Loucy (cell line): ENCODE measurements at regions not wholly inside any gene's neighbourhood (a gene's known extent, or its start where the extent isn't known, plus 50 kb on each side); places are given as distances from the start of the nearest gene placed in this dataset.

Source experiments
- H2AFZ ChIP-seq: fragments of 200-600 bp; sonication (generic); 2 replicates; pipeline ENCODE4 v1.6.0; 2016; ENCODE audit warnings: antibody characterized with exemption, mild to moderate bottlenecking, low read length, moderate library complexity
- H3F3A ChIP-seq: fragments of 200-600 bp; 2 replicates; pipeline ENCODE4 v1.6.0; 2016; ENCODE audit warnings: antibody characterized with exemption, low read depth, mild to moderate bottlenecking
- H3K27me3 ChIP-seq: fragments of 200-600 bp; sonication (generic); 2 replicates; pipeline ENCODE4 v1.6.1; 2014; ENCODE audit warnings: low read length, mild to moderate bottlenecking; ENCODE audit not compliant: insufficient read depth, poor library complexity, severe bottlenecking
- H3K36me3 ChIP-seq: fragments of 200-600 bp; sonication (generic); 2 replicates; pipeline ENCODE4 v1.6.1; 2016; ENCODE audit warnings: low read length; ENCODE audit not compliant: insufficient read depth
- H3K4me1 ChIP-seq: fragments of 200-600 bp; sonication (generic); 2 replicates; pipeline ENCODE4 v1.5.1; 2014; ENCODE audit warnings: low read length, mild to moderate bottlenecking; ENCODE audit not compliant: insufficient read depth, poor library complexity, severe bottlenecking
- H3K4me2 ChIP-seq: fragments of 200-600 bp; sonication (generic); 2 replicates; pipeline ENCODE4 v1.6.0; 2014; ENCODE audit warnings: antibody characterized with exemption, low read length, low read depth, mild to moderate bottlenecking; ENCODE audit not compliant: poor library complexity, severe bottlenecking
- H3K4me3 ChIP-seq: fragments of 200-600 bp; sonication (generic); 2 replicates; pipeline ENCODE4 v1.5.1; 2014; ENCODE audit warnings: low read length, mild to moderate bottlenecking, mixed read lengths; ENCODE audit not compliant: poor library complexity, severe bottlenecking
- H3K79me2 ChIP-seq: fragments of 200-600 bp; sonication (generic); 2 replicates; pipeline ENCODE4 v1.6.1; 2014; ENCODE audit warnings: low read length; ENCODE audit not compliant: insufficient read depth
- H3K9ac ChIP-seq: fragments of 200-600 bp; sonication (generic); 2 replicates; pipeline ENCODE4 v1.6.0; 2014; ENCODE audit warnings: mild to moderate bottlenecking, low read depth, low read length, moderate library complexity; ENCODE audit not compliant: poor library complexity, severe bottlenecking
- H3K9me2 ChIP-seq: fragments of 200-600 bp; sonication (generic); replicated peaks from 2 replicates; pipeline ENCODE4 v1.6.1; 2016; ENCODE audit warnings: low read depth, low read length, mixed read lengths
- H3K9me3 ChIP-seq: fragments of 200-600 bp; sonication (generic); 2 replicates; pipeline ENCODE4 v1.6.1; 2014; ENCODE audit warnings: mild to moderate bottlenecking, antibody characterized with exemption, low read length, low read depth; ENCODE audit not compliant: insufficient read depth
- H4K20me1 ChIP-seq: fragments of 200-600 bp; sonication (generic); 2 replicates; pipeline ENCODE4 v1.6.0; 2014; ENCODE audit warnings: antibody characterized with exemption, low read length, mild to moderate bottlenecking; ENCODE audit not compliant: insufficient read depth, poor library complexity, severe bottlenecking
- CTCF ChIP-seq: fragments of 200-600 bp; sonication (generic); conservative IDR thresholded peaks from 2 replicates; pipeline ENCODE4 v1.5.1; 2014; ENCODE audit warnings: mild to moderate bottlenecking, antibody characterized with exemption, low read length
- EZH2phosphoT487 ChIP-seq: fragments of 200-600 bp; IDR thresholded peaks from 2 replicates; pipeline ENCODE4 v1.6.1; 2018; ENCODE audit warnings: antibody characterized with exemption, mild to moderate bottlenecking, moderate library complexity, borderline replicate concordance

- Histone ChIP-seq H3K27me3 (no peaks in the 10 kb centered on the region), H3K4me2 (no peak overlapping the region), H3K79me2 (no peaks in the 10 kb centered on the region), H3K9me3 (no peaks in the 10 kb centered on the region), H3F3A (no peaks in the 10 kb centered on the region), H4K20me1 (no peaks in the 10 kb centered on the region), H3K9me2 (no peaks in the 10 kb centered on the region), H3K36me3 (no peaks in the 10 kb centered on the region), H3K9ac (no peak overlapping the region), H3K4me1 (no peaks in the 10 kb centered on the region), H2AFZ (no peak overlapping the region), H3K4me3 (no peak overlapping the region)
- TF ChIP-seq CTCF: no peak
- TF ChIP-seq EZH2phosphoT487: no peak
These were observed 284.2 kb downstream of the LRFN2 start for GRCh38 chr6:40302856-40303454.

GRCh38 chr6:40299681-40300080, 287.5 kb downstream of the LRFN2 start:
- H3K4me1 ChIP-seq: no peaks in the 10 kb centered on the region
- no peak overlapping the region for H3K9ac ChIP-seq
- no peaks in the 10 kb centered on the region for H4K20me1 ChIP-seq
- no peak overlapping the region for H2AFZ ChIP-seq
- no peak for TF ChIP-seq EZH2phosphoT487
- no peak for TF ChIP-seq CTCF
- H3K27me3 ChIP-seq: no peaks in the 10 kb centered on the region
- no peaks in the 10 kb centered on the region for H3K9me3 ChIP-seq
- H3K9me2 ChIP-seq: no peaks in the 10 kb centered on the region
- no peaks in the 10 kb centered on the region for H3K36me3 ChIP-seq
- no peak overlapping the region for H3K4me3 ChIP-seq
- no peaks in the 10 kb centered on the region for H3F3A ChIP-seq
- H3K79me2 ChIP-seq: no peaks in the 10 kb centered on the region
- H3K4me2 ChIP-seq: no peak overlapping the region

GRCh38 chr6:40298207-40298606, 289.0 kb downstream of the LRFN2 start:
- Histone ChIP-seq H3K4me1 (no peaks in the 10 kb centered on the region), H3K36me3 (no peaks in the 10 kb centered on the region), H3K4me3 (no peak overlapping the region), H3F3A (no peaks in the 10 kb centered on the region), H3K27me3 (no peaks in the 10 kb centered on the region), H3K9me2 (no peaks in the 10 kb centered on the region), H3K79me2 (no peaks in the 10 kb centered on the region), H3K9me3 (no peaks in the 10 kb centered on the region), H3K4me2 (no peak overlapping the region), H4K20me1 (no peaks in the 10 kb centered on the region), H2AFZ (no peak overlapping the region), H3K9ac (no peak overlapping the region)
- TF ChIP-seq CTCF (no peak), EZH2phosphoT487 (no peak)
